ENCODE measurements at regions not wholly inside any gene's neighbourhood (a gene's known extent, or its start where the extent isn't known, plus 50 kb on each side); places are given as distances from the start of the nearest gene placed in this dataset.
"Not testable (repeated sequence)": the region's sequence is repeated elsewhere in the genome, so short reads cannot be mapped to it uniquely, and the experiment has no call there.

GRCh38 chr5:135094339-135095051 lies 60.5 kb upstream of the PITX1 start:
- DNase-seq (ENCODE audit: low read depth in 2 of 2): no peak

- DNase-seq (ENCODE audit: low read depth in 2 of 2): not testable (repeated sequence)
Observed at GRCh38 chr5:135093483-135093882, 59.5 kb upstream of the PITX1 start.

GRCh38 chr5:135092476-135092875 lies 58.4 kb upstream of the PITX1 start:
- no peak for DNase-seq (ENCODE audit: low read depth in 2 of 2)

- no peak for DNase-seq (ENCODE audit: low read depth in 2 of 2)
Observed at GRCh38 chr5:135091286-135091685, 57.3 kb upstream of the PITX1 start.

GRCh38 chr5:135089912-135090311 lies 55.9 kb upstream of the PITX1 start:
- DNase-seq (ENCODE audit: low read depth in 2 of 2): no peak

GRCh38 chr5:135088911-135089310 lies 54.9 kb upstream of the PITX1 start:
- DNase-seq (ENCODE audit: low read depth in 2 of 2): no peak

- no peak for DNase-seq (ENCODE audit: low read depth in 2 of 2)
Observed at GRCh38 chr5:135087950-135088349, 53.9 kb upstream of the PITX1 start.

GRCh38 chr5:135085936-135086725 lies 52.1 kb upstream of the PITX1 start:
- DNase-seq (ENCODE audit: low read depth in 2 of 2): no peak

- no peak for DNase-seq (ENCODE audit: low read depth in 2 of 2)
Observed at GRCh38 chr5:135085133-135085935, 51.3 kb upstream of the PITX1 start.

All from stimulated activated CD8-positive, alpha-beta memory T cell treated with anti-CD3 and anti-CD28 coated beads, Interleukin-15, amount 100 ng/mL, for 48 hours (primary cell).